Activated naive CD4-positive, alpha-beta T cell treated with anti-CD3 and anti-CD28 coated beads, Interleukin-2, amount 50 U/mL, for 24 hours (primary cell): ENCODE measurements at regions not wholly inside any gene's neighbourhood (a gene's known extent, or its start where the extent isn't known, plus 50 kb on each side); places are given as distances from the start of the nearest gene placed in this dataset.

Source experiments
- H3K27ac Mint-ChIP-seq: one replicate; pipeline ENCODE4 v1.8.0; 2021; ENCODE audit warnings: mild to moderate bottlenecking, mixed read lengths
- H3K27me3 Mint-ChIP-seq: one replicate; pipeline ENCODE4 v1.8.0; 2021; ENCODE audit warnings: mixed read lengths
- H3K36me3 Mint-ChIP-seq: one replicate; pipeline ENCODE4 v1.8.0; 2021; ENCODE audit warnings: mixed read lengths
- H3K4me1 Mint-ChIP-seq: one replicate; pipeline ENCODE4 v1.8.0; 2021; ENCODE audit warnings: mixed read lengths
- H3K4me3 Mint-ChIP-seq: one replicate; pipeline ENCODE4 v1.8.0; 2021; ENCODE audit warnings: mild to moderate bottlenecking, mixed read lengths
- H3K9me3 Mint-ChIP-seq: one replicate; pipeline ENCODE4 v1.8.0; 2021; ENCODE audit warnings: mixed read lengths

GRCh38 chr7:53658951-53659350 is 623.5 kb downstream of the POM121L12 start:
- Mint-ChIP-seq H3K4me1 (no peaks in the 10 kb centered on the region), H3K4me3 (no peak overlapping the region), H3K27ac (no peak overlapping the region), H3K36me3 (no peaks in the 10 kb centered on the region), H3K9me3 (peaks cover 14% of the 10 kb centered on the region), H3K27me3 (no peaks in the 10 kb centered on the region)

GRCh38 chr7:53661645-53662217 is 626.3 kb downstream of the POM121L12 start:
- H3K27me3 Mint-ChIP-seq, result no peaks in the 10 kb centered on the region
- H3K4me1 Mint-ChIP-seq, result no peaks in the 10 kb centered on the region
- no peak overlapping the region for H3K4me3 Mint-ChIP-seq
- no peak overlapping the region for H3K27ac Mint-ChIP-seq
- no peaks in the 10 kb centered on the region for H3K36me3 Mint-ChIP-seq
- H3K9me3 Mint-ChIP-seq, result peaks cover 22% of the 10 kb centered on the region

GRCh38 chr7:53672681-53673080 is 637.2 kb downstream of the POM121L12 start:
- Mint-ChIP-seq H3K4me3 (no peak overlapping the region), H3K27ac (no peak overlapping the region), H3K9me3 (no peaks in the 10 kb centered on the region), H3K36me3 (no peaks in the 10 kb centered on the region), H3K27me3 (no peaks in the 10 kb centered on the region), H3K4me1 (no peaks in the 10 kb centered on the region)

GRCh38 chr7:53675835-53676234 is 640.4 kb downstream of the POM121L12 start:
- H3K36me3 Mint-ChIP-seq, result no peaks in the 10 kb centered on the region
- H3K27me3 Mint-ChIP-seq, result no peaks in the 10 kb centered on the region
- H3K9me3 Mint-ChIP-seq, result peaks cover 17% of the 10 kb centered on the region
- H3K27ac Mint-ChIP-seq, result no peak overlapping the region
- no peaks in the 10 kb centered on the region for H3K4me1 Mint-ChIP-seq
- no peak overlapping the region for H3K4me3 Mint-ChIP-seq

- H3K4me3 Mint-ChIP-seq, result no peak overlapping the region
- no peaks in the 10 kb centered on the region for H3K4me1 Mint-ChIP-seq
- no peak overlapping the region for H3K27ac Mint-ChIP-seq
- peaks cover 20% of the 10 kb centered on the region for H3K9me3 Mint-ChIP-seq
- no peaks in the 10 kb centered on the region for H3K27me3 Mint-ChIP-seq
- H3K36me3 Mint-ChIP-seq, result no peaks in the 10 kb centered on the region
Observed at GRCh38 chr7:53684693-53685092, 649.3 kb downstream of the POM121L12 start.

- H3K27me3 Mint-ChIP-seq, result no peaks in the 10 kb centered on the region
- H3K27ac Mint-ChIP-seq, result no peak overlapping the region
- peaks cover 28% of the 10 kb centered on the region for H3K9me3 Mint-ChIP-seq
- H3K36me3 Mint-ChIP-seq, result no peaks in the 10 kb centered on the region
- no peak overlapping the region for H3K4me3 Mint-ChIP-seq
- no peaks in the 10 kb centered on the region for H3K4me1 Mint-ChIP-seq
Observed at GRCh38 chr7:53690411-53690810, 655.0 kb downstream of the POM121L12 start.

GRCh38 chr7:53697913-53698312 is 662.5 kb downstream of the POM121L12 start:
- Mint-ChIP-seq H3K27me3 (no peaks in the 10 kb centered on the region), H3K27ac (no peak overlapping the region)

GRCh38 chr7:53699215-53699837 is 663.9 kb downstream of the POM121L12 start:
- no peak overlapping the region for H3K4me3 Mint-ChIP-seq
- no peak overlapping the region for H3K27ac Mint-ChIP-seq
- no peaks in the 10 kb centered on the region for H3K36me3 Mint-ChIP-seq
- no peaks in the 10 kb centered on the region for H3K27me3 Mint-ChIP-seq
- no peaks in the 10 kb centered on the region for H3K4me1 Mint-ChIP-seq
- peaks cover 5% of the 10 kb centered on the region for H3K9me3 Mint-ChIP-seq

More at GRCh38 chr7:53697913-53698312, 662.5 kb downstream of the POM121L12 start:
- Mint-ChIP-seq H3K4me1 (no peaks in the 10 kb centered on the region), H3K4me3 (no peak overlapping the region), H3K36me3 (no peaks in the 10 kb centered on the region), H3K9me3 (peaks cover 11% of the 10 kb centered on the region)

- H3K27me3 Mint-ChIP-seq, result no peaks in the 10 kb centered on the region
- H3K9me3 Mint-ChIP-seq, result peaks cover 16% of the 10 kb centered on the region
- H3K4me1 Mint-ChIP-seq, result no peaks in the 10 kb centered on the region
- no peak overlapping the region for H3K27ac Mint-ChIP-seq
- no peak overlapping the region for H3K4me3 Mint-ChIP-seq
- no peaks in the 10 kb centered on the region for H3K36me3 Mint-ChIP-seq
Observed at GRCh38 chr7:53719122-53719521, 683.7 kb downstream of the POM121L12 start.

- Mint-ChIP-seq H3K27ac (no peak overlapping the region), H3K27me3 (no peaks in the 10 kb centered on the region), H3K4me1 (no peaks in the 10 kb centered on the region), H3K36me3 (peaks cover 4% of the 10 kb centered on the region), H3K9me3 (peaks cover 30% of the 10 kb centered on the region), H3K4me3 (no peak overlapping the region)
Observed at GRCh38 chr7:53740971-53741370, 705.5 kb downstream of the POM121L12 start.

- Mint-ChIP-seq H3K36me3 (peaks cover 4% of the 10 kb centered on the region), H3K27me3 (no peaks in the 10 kb centered on the region), H3K27ac (no peak overlapping the region), H3K4me3 (no peak overlapping the region), H3K4me1 (no peaks in the 10 kb centered on the region), H3K9me3 (peaks cover 34% of the 10 kb centered on the region)
Observed at GRCh38 chr7:53743697-53744402, 708.4 kb downstream of the POM121L12 start.

GRCh38 chr7:53744403-53744760 is 708.9 kb downstream of the POM121L12 start:
- H3K27ac Mint-ChIP-seq, result no peak overlapping the region
- H3K4me3 Mint-ChIP-seq, result no peak overlapping the region
- peaks cover 4% of the 10 kb centered on the region for H3K36me3 Mint-ChIP-seq
- no peaks in the 10 kb centered on the region for H3K4me1 Mint-ChIP-seq
- H3K27me3 Mint-ChIP-seq, result no peaks in the 10 kb centered on the region
- H3K9me3 Mint-ChIP-seq, result peaks cover 34% of the 10 kb centered on the region

GRCh38 chr7:53756946-53757345 is 721.5 kb downstream of the POM121L12 start:
- Mint-ChIP-seq H3K36me3 (no peaks in the 10 kb centered on the region), H3K9me3 (peaks cover 10% of the 10 kb centered on the region), H3K4me3 (no peak overlapping the region), H3K4me1 (no peaks in the 10 kb centered on the region), H3K27ac (no peak overlapping the region), H3K27me3 (no peaks in the 10 kb centered on the region)

- Mint-ChIP-seq H3K4me1 (no peaks in the 10 kb centered on the region), H3K27me3 (no peaks in the 10 kb centered on the region), H3K36me3 (no peaks in the 10 kb centered on the region), H3K27ac (no peak overlapping the region), H3K9me3 (peaks cover 10% of the 10 kb centered on the region), H3K4me3 (no peak overlapping the region)
Observed at GRCh38 chr7:53768186-53768585, 732.8 kb downstream of the POM121L12 start.

GRCh38 chr7:53771701-53772100 is 736.3 kb downstream of the POM121L12 start:
- Mint-ChIP-seq H3K27me3 (no peaks in the 10 kb centered on the region), H3K27ac (no peak overlapping the region), H3K4me1 (no peaks in the 10 kb centered on the region), H3K9me3 (peaks cover 15% of the 10 kb centered on the region), H3K36me3 (no peaks in the 10 kb centered on the region), H3K4me3 (no peak overlapping the region)

GRCh38 chr7:53776323-53776722 is 740.9 kb downstream of the POM121L12 start:
- no peak overlapping the region for H3K27ac Mint-ChIP-seq
- no peak overlapping the region for H3K4me3 Mint-ChIP-seq
- peaks cover 11% of the 10 kb centered on the region for H3K9me3 Mint-ChIP-seq
- no peaks in the 10 kb centered on the region for H3K27me3 Mint-ChIP-seq
- no peaks in the 10 kb centered on the region for H3K36me3 Mint-ChIP-seq
- H3K4me1 Mint-ChIP-seq, result no peaks in the 10 kb centered on the region
